HepG2 (cell line): ENCODE measurements at regions not wholly inside any gene's neighbourhood (a gene's known extent, or its start where the extent isn't known, plus 50 kb on each side); places are given as distances from the start of the nearest gene placed in this dataset.

ENCODE experiments used
- ATAC-seq: fragments of 200-7000 bp; cut with Tn5 transposase; 3 replicates; pipeline ENCODE4 v1.9.1; 2020; ENCODE audit warnings: mild to moderate bottlenecking, moderate library complexity
- BruUV-seq: library from RNA; stranded (reverse); fragments of 400-500 nt; replicated peaks from 2 replicates; lab custom pipeline; 2021; lab: Mats Ljungman, UMichigan
- CTCF ChIA-PET: fragments of 300-600 bp; formaldehyde crosslinking; extraction: SDS; loops from one replicate; lab custom pipeline; 2021; ENCODE audit warnings: low total read pairs, inconsistent platforms, low intra/inter-chr PET ratio; lab: Yijun Ruan, JAX
- POLR2A ChIA-PET: fragments of 350-600 bp; sonication (Branson Sonifier 250); formaldehyde crosslinking; loops from one replicate; lab custom pipeline; 2020; ENCODE audit warnings: antibody characterized with exemption, inconsistent platforms; lab: Yijun Ruan, JAX
- DNase-seq: peaks from one replicate; pipeline ENCODE4 v3.0.0-alpha.2; 2015; ENCODE audit warnings: low spot score
- FAIRE-seq: peaks from 3 replicates; lab custom pipeline; 2011; peaks lifted over from hg19 to GRCh38; lab: Jason Lieb, UNC
- H2AFZ ChIP-seq: one replicate; pipeline ENCODE4 v1.6.1; 2011; ENCODE audit warnings: low read length, inconsistent platforms
- H3K27ac ChIP-seq: fragments of 300-600 bp; 3 replicates; pipeline ENCODE4 v1.8.0; 2011; ENCODE audit warnings: mixed run types, mild to moderate bottlenecking, mixed read lengths, low read length, inconsistent platforms; ENCODE audit not compliant: insufficient read depth; ENCODE audit errors: extremely low read length
- H3K27me3 ChIP-seq, 2 experiments: fragments of 200-600 bp in 1 of 2; 2 replicates in 1 of 2; 3 replicates in 1 of 2; pipeline versions ENCODE4 v1.6.0 to v1.8.0; 2011; ENCODE audit warnings: low read length in 2 of 2, mild to moderate bottlenecking in 2 of 2, moderate library complexity in 2 of 2, inconsistent platforms in 1 of 2; ENCODE audit not compliant: insufficient read depth in 2 of 2, control insufficient read depth in 1 of 2
- H3K36me3 ChIP-seq, 2 experiments: fragments of 200-600 bp in 1 of 2; replicated peaks in 1 of 2; 2 replicates in 1 of 2; 3 replicates in 1 of 2; pipeline versions ENCODE4 v1.5.1 to v1.8.0; 2011; ENCODE audit warnings: low read length in 2 of 2, inconsistent platforms in 1 of 2; ENCODE audit not compliant: insufficient read depth in 2 of 2, control insufficient read depth in 1 of 2
- H3K4me1 ChIP-seq: 2 replicates; pipeline ENCODE4 v1.5.1; 2012; ENCODE audit warnings: low read length, inconsistent platforms; ENCODE audit not compliant: insufficient read depth
- H3K4me2 ChIP-seq: 2 replicates; pipeline ENCODE4 v1.6.0; 2011; ENCODE audit warnings: low read depth, low read length, inconsistent platforms
- H3K4me3 ChIP-seq, 3 experiments: fragments of 200-600 bp in 1 of 3; sonication (generic), shearing (Covaris generic) in 1 of 3; replicated peaks in 1 of 3; 2 replicates each; pipeline ENCODE4 v1.5.1; 2011 to 2016; ENCODE audit warnings: low read length in 3 of 3, inconsistent platforms in 2 of 3, low read depth in 2 of 3, mild to moderate bottlenecking in 2 of 3, control low read depth in 1 of 3, mixed read lengths in 1 of 3; ENCODE audit not compliant: insufficient read depth in 1 of 3
- H3K79me2 ChIP-seq: one replicate; pipeline ENCODE4 v1.6.1; 2011; ENCODE audit warnings: low read length, inconsistent platforms; ENCODE audit not compliant: insufficient read depth
- H3K9ac ChIP-seq: 2 replicates; pipeline ENCODE4 v1.6.0; 2011; ENCODE audit warnings: mild to moderate bottlenecking, low read depth, low read length, inconsistent platforms; ENCODE audit not compliant: insufficient read depth
- H3K9me3 ChIP-seq: 2 replicates; pipeline ENCODE4 v1.5.1; 2012; ENCODE audit warnings: mild to moderate bottlenecking, low read length
- H4K20me1 ChIP-seq: 2 replicates; pipeline ENCODE4 v1.6.0; 2011; ENCODE audit warnings: inconsistent platforms, mild to moderate bottlenecking, low read length, moderate library complexity; ENCODE audit not compliant: insufficient read depth
- CBX2 ChIP-seq, 2 experiments: fragments of 200-600 bp in 1 of 2; sonication (generic); formaldehyde crosslinking in 1 of 2; IDR thresholded peaks; 2 replicates each; pipeline versions ENCODE4 v1.7.0 to v1.8.1; 2018 to 2022; ENCODE audit warnings: low read depth in 2 of 2, low read length in 1 of 2, mild to moderate bottlenecking in 1 of 2, missing genetic modification reagents in 1 of 2
- IRF9 ChIP-seq: sonication (generic); formaldehyde crosslinking; IDR thresholded peaks from 2 replicates; pipeline ENCODE4 v1.8.0; 2022; ENCODE audit warnings: missing genetic modification reagents, mild to moderate bottlenecking, borderline replicate concordance
- MTF2 ChIP-seq: sonication (generic); formaldehyde crosslinking; IDR thresholded peaks from 2 replicates; pipeline ENCODE4 v1.5.0; 2020; ENCODE audit warnings: missing genetic modification reagents, borderline replicate concordance
- SKIL ChIP-seq: sonication (generic); formaldehyde crosslinking; IDR thresholded peaks from 2 replicates; pipeline ENCODE4 v1.8.0; 2022; ENCODE audit warnings: missing genetic modification reagents, mild to moderate bottlenecking, moderate library complexity, borderline replicate concordance
- SNAPC2 ChIP-seq: sonication (generic); formaldehyde crosslinking; IDR thresholded peaks from 2 replicates; pipeline ENCODE4 v1.8.1; 2022; ENCODE audit warnings: mild to moderate bottlenecking, missing genetic modification reagents
- SP5 ChIP-seq: IDR thresholded peaks from 2 replicates; pipeline ENCODE4 v1.6.1; 2016; ENCODE audit warnings: low read depth, borderline replicate concordance
- SYNCRIP ChIP-seq: fragments of 200-400 bp; formaldehyde crosslinking; IDR thresholded peaks from 2 replicates; pipeline ENCODE4 v1.6.1; 2018; ENCODE audit warnings: mild to moderate bottlenecking, low read depth, low read length; ENCODE audit not compliant: insufficient read depth
- YY1 ChIP-seq: IDR thresholded peaks from 2 replicates; pipeline ENCODE4 v1.6.1; 2011; ENCODE audit warnings: low read length, low read depth, moderate library complexity, mild to moderate bottlenecking; ENCODE audit not compliant: insufficient read depth, insufficient replicate concordance
- ZBTB2 ChIP-seq: sonication (generic); formaldehyde crosslinking; IDR thresholded peaks from 2 replicates; pipeline ENCODE4 v1.8.0; 2022; ENCODE audit warnings: low read depth, missing genetic modification reagents
- ZC3H13 ChIP-seq: sonication (generic); formaldehyde crosslinking; IDR thresholded peaks from 2 replicates; pipeline ENCODE4 v1.8.1; 2023; ENCODE audit warnings: mild to moderate bottlenecking, missing genetic modification reagents, moderate library complexity
- ZFP1 ChIP-seq: IDR thresholded peaks from 2 replicates; pipeline ENCODE4 v1.6.1; 2016
- ZNF160 ChIP-seq: sonication (generic); formaldehyde crosslinking; IDR thresholded peaks from 2 replicates; pipeline ENCODE4 v1.8.0; 2022; ENCODE audit warnings: mild to moderate bottlenecking, inconsistent platforms, missing genetic modification reagents
- ZNF580 ChIP-seq: IDR thresholded peaks from 2 replicates; pipeline ENCODE4 v1.6.1; 2016; ENCODE audit warnings: low read depth, borderline replicate concordance
- ZNF678 ChIP-seq: sonication (generic); formaldehyde crosslinking; IDR thresholded peaks from 2 replicates; pipeline ENCODE4 v1.4.0; 2020; ENCODE audit warnings: mild to moderate bottlenecking, missing genetic modification reagents
- ZNF780A ChIP-seq: sonication (generic); formaldehyde crosslinking; IDR thresholded peaks from 2 replicates; pipeline ENCODE4 v1.8.0; 2022; ENCODE audit warnings: mild to moderate bottlenecking, missing genetic modification reagents, moderate library complexity
- WGBS: methylation state at CpG from one replicate; pipeline ENCODE4 v1.1.6; 2017; ENCODE audit warnings: low lambda C conversion rate; 5-methylcytosine and 5-hydroxymethylcytosine counted together
- in situ Hi-C: cut with HindIII; loops from 2 replicates; pipeline ENCODE4 v1.10.0; 2017; ENCODE audit warnings: low pct_unique_long_range_greater_than_20kb; ENCODE audit not compliant: extremely low pct_ligation_motif_present
- intact Hi-C: fragments of 100-400 bp; cut with micrococcal nuclease; formaldehyde crosslinking; loops from one replicate; pipeline ENCODE4 v1.10.0; 2022; ENCODE audit not compliant: unreplicated experiment

- Histone ChIP-seq H3K36me3 (no peaks in the 10 kb centered on the region), H3K27ac (no peak overlapping the region), H3K9me3 (no peaks in the 10 kb centered on the region), H3K4me2 (no peak overlapping the region), H3K9ac (no peak overlapping the region), H2AFZ (no peak overlapping the region), H3K27me3 (no peaks in the 10 kb centered on the region), H4K20me1 (no peaks in the 10 kb centered on the region), H3K4me3 (no peak overlapping the region), H3K79me2 (no peaks in the 10 kb centered on the region), H3K4me1 (no peaks in the 10 kb centered on the region)
- FAIRE-seq = no peak
- no peak for ATAC-seq
- ChIA-PET POLR2A (no interaction called here), CTCF (no interaction called here)
- intact Hi-C loops = no loop called here
- in situ Hi-C loops = no loop called here
- 3% methylated on average over 1 of the region's 1 CpG for WGBS
- DNase-seq = no peak
- no peak for TF ChIP-seq SYNCRIP
- TF ChIP-seq CBX2 (IDR thresholded peaks at IDR 0.05; ENCODE audit: low read depth, low read length) = no peak
- TF ChIP-seq CBX2 (CRISPR knock-in tag; IDR thresholded peaks at IDR 0.05; ENCODE audit: low read depth) = no peak
- TF ChIP-seq MTF2 (CRISPR knock-in tag) = no peak
- BruUV-seq = no TSS peak
These were observed 87.6 kb downstream of the IRS2 start for GRCh38 chr13:109698779-109699178.

- H3K36me3 ChIP-seq = no peaks in the 10 kb centered on the region
- H3K4me3 ChIP-seq = no peak overlapping the region
- no peak for FAIRE-seq
- POLR2A ChIA-PET = no interaction called here
- no peak for ATAC-seq
- intact Hi-C loops (no loop called here), in situ Hi-C loops (no loop called here)
- H3K9me3 ChIP-seq = no peaks in the 10 kb centered on the region
- H3K27ac ChIP-seq = no peak overlapping the region
- no TSS peak for BruUV-seq
- H3K4me2 ChIP-seq = no peak overlapping the region
- 51% methylated on average over 10 of the region's 10 CpGs for WGBS
- H3K27me3 ChIP-seq = no peaks in the 10 kb centered on the region
- no peak overlapping the region for H2AFZ ChIP-seq
- DNase-seq = no peak
- H4K20me1 ChIP-seq = no peaks in the 10 kb centered on the region
- CTCF ChIA-PET = no interaction called here
- H3K9ac ChIP-seq = no peak overlapping the region
- no peaks in the 10 kb centered on the region for H3K4me1 ChIP-seq
- no peaks in the 10 kb centered on the region for H3K79me2 ChIP-seq
- TF ChIP-seq SKIL (CRISPR knock-in tag) = no peak
- no peak for TF ChIP-seq ZNF580 (CRISPR knock-in tag)
- TF ChIP-seq YY1 = no peak
- no peak for TF ChIP-seq ZC3H13 (CRISPR knock-in tag)
- no peak for TF ChIP-seq SNAPC2 (CRISPR knock-in tag)
- TF ChIP-seq SP5 (CRISPR knock-in tag) = no peak
- TF ChIP-seq ZFP1 = no peak
- TF ChIP-seq ZNF780A (CRISPR knock-in tag) = no peak
- no peak for TF ChIP-seq ZBTB2 (CRISPR knock-in tag)
- TF ChIP-seq ZNF160 (CRISPR knock-in tag) = no peak
- no peak for TF ChIP-seq ZNF678 (CRISPR knock-in tag)
- no peak for TF ChIP-seq IRF9 (CRISPR knock-in tag)
These were observed 88.4 kb downstream of the IRS2 start for GRCh38 chr13:109697936-109698335.
